ENCODE measurements at regions not wholly inside any gene's neighbourhood (a gene's known extent, or its start where the extent isn't known, plus 50 kb on each side); places are given as distances from the start of the nearest gene placed in this dataset.

DNA sequence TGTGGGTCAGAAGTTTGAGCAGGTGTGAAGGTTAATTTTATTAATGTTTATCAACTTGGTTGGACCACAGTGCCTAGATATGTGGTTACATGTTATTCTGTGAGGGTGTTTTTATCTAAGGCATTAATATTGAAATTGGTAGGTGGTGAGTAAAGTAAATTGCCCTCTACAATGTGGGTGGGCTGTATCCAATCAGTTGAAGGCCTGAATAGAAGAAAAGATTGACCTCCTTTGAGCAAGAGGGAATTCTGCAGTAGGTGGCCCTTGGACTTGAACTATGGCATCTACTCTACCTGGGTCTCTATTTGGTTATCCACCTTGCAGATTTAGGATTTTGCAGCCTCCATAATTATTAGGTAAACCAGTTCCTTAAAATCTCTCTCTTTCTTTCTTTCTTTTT, 356.8 kb upstream of the EEF2KMT start:
- no peak overlapping the region for H3K27ac ChIP-seq (ENCODE audit: low read depth)
- TF ChIP-seq ZNF462 (CRISPR knock-in tag; IDR thresholded peaks at IDR 0.05) (no peak), EZH2phosphoT487 (IDR thresholded peaks at IDR 0.05; ENCODE audit: unreplicated experiment) (no peak), ZNF331 (CRISPR knock-in tag; IDR thresholded peaks at IDR 0.05; ENCODE audit: low read depth) (no peak), EZH2 (IDR thresholded peaks at IDR 0.05; ENCODE audit: low read depth, unreplicated experiment) (no peak), POLR2AphosphoS5 (IDR thresholded peaks at IDR 0.05; ENCODE audit: low read depth) (no peak), JUNB (IDR thresholded peaks at IDR 0.05; ENCODE audit: unreplicated experiment) (no peak), NANOG (IDR thresholded peaks at IDR 0.05; ENCODE audit: borderline replicate concordance) (no peak), STAT1 (IDR thresholded peaks at IDR 0.05; ENCODE audit: unreplicated experiment) (no peak), ZNF114 (CRISPR knock-in tag; IDR thresholded peaks at IDR 0.05) (no peak), CREB1 (CRISPR knock-in tag; IDR thresholded peaks at IDR 0.05; ENCODE audit: low read depth) (no peak)
- TF ChIP-seq, protein P1, sequence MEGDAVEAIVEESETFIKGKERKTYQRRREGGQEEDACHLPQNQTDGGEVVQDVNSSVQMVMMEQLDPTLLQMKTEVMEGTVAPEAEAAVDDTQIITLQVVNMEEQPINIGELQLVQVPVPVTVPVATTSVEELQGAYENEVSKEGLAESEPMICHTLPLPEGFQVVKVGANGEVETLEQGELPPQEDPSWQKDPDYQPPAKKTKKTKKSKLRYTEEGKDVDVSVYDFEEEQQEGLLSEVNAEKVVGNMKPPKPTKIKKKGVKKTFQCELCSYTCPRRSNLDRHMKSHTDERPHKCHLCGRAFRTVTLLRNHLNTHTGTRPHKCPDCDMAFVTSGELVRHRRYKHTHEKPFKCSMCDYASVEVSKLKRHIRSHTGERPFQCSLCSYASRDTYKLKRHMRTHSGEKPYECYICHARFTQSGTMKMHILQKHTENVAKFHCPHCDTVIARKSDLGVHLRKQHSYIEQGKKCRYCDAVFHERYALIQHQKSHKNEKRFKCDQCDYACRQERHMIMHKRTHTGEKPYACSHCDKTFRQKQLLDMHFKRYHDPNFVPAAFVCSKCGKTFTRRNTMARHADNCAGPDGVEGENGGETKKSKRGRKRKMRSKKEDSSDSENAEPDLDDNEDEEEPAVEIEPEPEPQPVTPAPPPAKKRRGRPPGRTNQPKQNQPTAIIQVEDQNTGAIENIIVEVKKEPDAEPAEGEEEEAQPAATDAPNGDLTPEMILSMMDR (conservative IDR thresholded peaks at IDR 0.05; ENCODE audit: low read depth in 2 of 2), result no peak
- TF ChIP-seq, protein P2, sequence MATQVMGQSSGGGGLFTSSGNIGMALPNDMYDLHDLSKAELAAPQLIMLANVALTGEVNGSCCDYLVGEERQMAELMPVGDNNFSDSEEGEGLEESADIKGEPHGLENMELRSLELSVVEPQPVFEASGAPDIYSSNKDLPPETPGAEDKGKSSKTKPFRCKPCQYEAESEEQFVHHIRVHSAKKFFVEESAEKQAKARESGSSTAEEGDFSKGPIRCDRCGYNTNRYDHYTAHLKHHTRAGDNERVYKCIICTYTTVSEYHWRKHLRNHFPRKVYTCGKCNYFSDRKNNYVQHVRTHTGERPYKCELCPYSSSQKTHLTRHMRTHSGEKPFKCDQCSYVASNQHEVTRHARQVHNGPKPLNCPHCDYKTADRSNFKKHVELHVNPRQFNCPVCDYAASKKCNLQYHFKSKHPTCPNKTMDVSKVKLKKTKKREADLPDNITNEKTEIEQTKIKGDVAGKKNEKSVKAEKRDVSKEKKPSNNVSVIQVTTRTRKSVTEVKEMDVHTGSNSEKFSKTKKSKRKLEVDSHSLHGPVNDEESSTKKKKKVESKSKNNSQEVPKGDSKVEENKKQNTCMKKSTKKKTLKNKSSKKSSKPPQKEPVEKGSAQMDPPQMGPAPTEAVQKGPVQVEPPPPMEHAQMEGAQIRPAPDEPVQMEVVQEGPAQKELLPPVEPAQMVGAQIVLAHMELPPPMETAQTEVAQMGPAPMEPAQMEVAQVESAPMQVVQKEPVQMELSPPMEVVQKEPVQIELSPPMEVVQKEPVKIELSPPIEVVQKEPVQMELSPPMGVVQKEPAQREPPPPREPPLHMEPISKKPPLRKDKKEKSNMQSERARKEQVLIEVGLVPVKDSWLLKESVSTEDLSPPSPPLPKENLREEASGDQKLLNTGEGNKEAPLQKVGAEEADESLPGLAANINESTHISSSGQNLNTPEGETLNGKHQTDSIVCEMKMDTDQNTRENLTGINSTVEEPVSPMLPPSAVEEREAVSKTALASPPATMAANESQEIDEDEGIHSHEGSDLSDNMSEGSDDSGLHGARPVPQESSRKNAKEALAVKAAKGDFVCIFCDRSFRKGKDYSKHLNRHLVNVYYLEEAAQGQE (IDR thresholded peaks at IDR 0.05; ENCODE audit: unreplicated experiment), result no peak
- TF ChIP-seq, protein P3, sequence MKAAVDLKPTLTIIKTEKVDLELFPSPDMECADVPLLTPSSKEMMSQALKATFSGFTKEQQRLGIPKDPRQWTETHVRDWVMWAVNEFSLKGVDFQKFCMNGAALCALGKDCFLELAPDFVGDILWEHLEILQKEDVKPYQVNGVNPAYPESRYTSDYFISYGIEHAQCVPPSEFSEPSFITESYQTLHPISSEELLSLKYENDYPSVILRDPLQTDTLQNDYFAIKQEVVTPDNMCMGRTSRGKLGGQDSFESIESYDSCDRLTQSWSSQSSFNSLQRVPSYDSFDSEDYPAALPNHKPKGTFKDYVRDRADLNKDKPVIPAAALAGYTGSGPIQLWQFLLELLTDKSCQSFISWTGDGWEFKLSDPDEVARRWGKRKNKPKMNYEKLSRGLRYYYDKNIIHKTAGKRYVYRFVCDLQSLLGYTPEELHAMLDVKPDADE (IDR thresholded peaks at IDR 0.05), result no peak
- no peak overlapping the region for H3K27ac Mint-ChIP-seq
- H3K4me3 ChIP-seq, result no peak overlapping the region
- no peaks in the 10 kb centered on the region for H3K36me3 Mint-ChIP-seq (ENCODE audit: low read depth)
- no peaks in the 10 kb centered on the region; the same call in 2 of the 3 replicates for H3K9me3 Mint-ChIP-seq
- no peak overlapping the region for H2AFZ ChIP-seq
- H3K79me2 ChIP-seq (replicated peaks; ENCODE audit: insufficient read depth), result no peaks in the 10 kb centered on the region
- no peaks in the 10 kb centered on the region for H3K27me3 ChIP-seq (ENCODE audit: insufficient read depth)
- H3K4me1 Mint-ChIP-seq, result peaks cover 36% of the 10 kb centered on the region
- H4K20me1 ChIP-seq (replicated peaks; ENCODE audit: insufficient read depth), result no peaks in the 10 kb centered on the region
- H3F3A ChIP-seq (replicated peaks; ENCODE audit: low read depth), result 0 out of 2 replicates have a peak, but pooled peaks cover 2% of the 10 kb centered on the region
- H3K4me2 ChIP-seq, result no peak overlapping the region
- no peaks in the 10 kb centered on the region for H3K36me3 ChIP-seq (ENCODE audit: insufficient read depth)
- DNase-seq (ENCODE audit: low spot score), result no peak
- H3K9me2 ChIP-seq (ENCODE audit: insufficient read depth), result no peaks in the 10 kb centered on the region
- H3K4me3 Mint-ChIP-seq, result no peak overlapping the region
- ATAC-seq, result no peak
- peaks cover 13% of the 10 kb centered on the region for H3K27me3 Mint-ChIP-seq (ENCODE audit: insufficient read depth, low read depth, poor library complexity)
- H3K4me1 ChIP-seq (ENCODE audit: insufficient read depth), result peaks cover 26% of the 10 kb centered on the region
